ENCODE measurements at regions not wholly inside any gene's neighbourhood (a gene's known extent, or its start where the extent isn't known, plus 50 kb on each side); places are given as distances from the start of the nearest gene placed in this dataset.

DNA sequence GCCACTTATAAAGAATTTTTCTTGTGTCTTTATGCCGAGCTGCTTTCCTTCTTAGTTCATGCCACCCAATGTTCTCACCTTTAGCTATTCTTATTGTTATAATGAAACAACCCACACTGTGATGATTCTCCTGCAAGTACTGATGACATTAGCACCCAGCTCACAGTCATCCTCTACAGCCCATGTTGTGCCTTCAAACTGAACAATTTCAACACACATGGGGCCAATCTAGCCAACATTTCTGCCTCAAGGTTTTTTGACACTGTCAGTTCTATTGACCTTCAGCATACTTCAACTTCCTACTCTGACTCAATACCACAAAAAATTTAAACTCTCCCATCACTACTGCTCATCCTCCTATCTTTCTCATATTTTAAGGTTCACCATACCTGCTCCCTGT lies 752.4 kb downstream of the FGF9 start:
- H3K27me3 ChIP-seq (ENCODE audit: insufficient read depth, low read depth): no peaks in the 10 kb centered on the region
- H3K9me3 ChIP-seq (ENCODE audit: insufficient read depth, low read depth): no peaks in the 10 kb centered on the region
- no peaks in the 10 kb centered on the region for H3K9me2 ChIP-seq (ENCODE audit: insufficient read depth)
- intact Hi-C loops (cut with micrococcal nuclease; ENCODE audit: unreplicated experiment): no loop called here
- ChIA-PET CTCF (no interaction called here), POLR2A (ENCODE audit: unreplicated experiment) (no interaction called here)
- no peaks in the 10 kb centered on the region for H4K20me1 ChIP-seq (ENCODE audit: insufficient read depth)
- no peaks in the 10 kb centered on the region for H3K36me3 ChIP-seq (ENCODE audit: low read depth)
- H3F3A ChIP-seq (ENCODE audit: insufficient read depth, low read depth): no peaks in the 10 kb centered on the region
- TF ChIP-seq EZH2 (IDR thresholded peaks at IDR 0.05; ENCODE audit: low read depth): no peak
- TF ChIP-seq, protein P1, sequence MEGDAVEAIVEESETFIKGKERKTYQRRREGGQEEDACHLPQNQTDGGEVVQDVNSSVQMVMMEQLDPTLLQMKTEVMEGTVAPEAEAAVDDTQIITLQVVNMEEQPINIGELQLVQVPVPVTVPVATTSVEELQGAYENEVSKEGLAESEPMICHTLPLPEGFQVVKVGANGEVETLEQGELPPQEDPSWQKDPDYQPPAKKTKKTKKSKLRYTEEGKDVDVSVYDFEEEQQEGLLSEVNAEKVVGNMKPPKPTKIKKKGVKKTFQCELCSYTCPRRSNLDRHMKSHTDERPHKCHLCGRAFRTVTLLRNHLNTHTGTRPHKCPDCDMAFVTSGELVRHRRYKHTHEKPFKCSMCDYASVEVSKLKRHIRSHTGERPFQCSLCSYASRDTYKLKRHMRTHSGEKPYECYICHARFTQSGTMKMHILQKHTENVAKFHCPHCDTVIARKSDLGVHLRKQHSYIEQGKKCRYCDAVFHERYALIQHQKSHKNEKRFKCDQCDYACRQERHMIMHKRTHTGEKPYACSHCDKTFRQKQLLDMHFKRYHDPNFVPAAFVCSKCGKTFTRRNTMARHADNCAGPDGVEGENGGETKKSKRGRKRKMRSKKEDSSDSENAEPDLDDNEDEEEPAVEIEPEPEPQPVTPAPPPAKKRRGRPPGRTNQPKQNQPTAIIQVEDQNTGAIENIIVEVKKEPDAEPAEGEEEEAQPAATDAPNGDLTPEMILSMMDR (conservative IDR thresholded peaks at IDR 0.05): no peak
- H3K79me2 ChIP-seq (ENCODE audit: low read depth): no peaks in the 10 kb centered on the region
- no peak for DNase-seq
- H3K4me2 ChIP-seq: no peak overlapping the region
- BruUV-seq (replicated peaks): no TSS peak
- H3K4me1 ChIP-seq (replicated peaks; ENCODE audit: insufficient read depth): no peaks in the 10 kb centered on the region
- no peak overlapping the region for H3K27ac ChIP-seq
- H2AFZ ChIP-seq: no peak overlapping the region
- H3K4me3 ChIP-seq: no peak overlapping the region

DNA sequence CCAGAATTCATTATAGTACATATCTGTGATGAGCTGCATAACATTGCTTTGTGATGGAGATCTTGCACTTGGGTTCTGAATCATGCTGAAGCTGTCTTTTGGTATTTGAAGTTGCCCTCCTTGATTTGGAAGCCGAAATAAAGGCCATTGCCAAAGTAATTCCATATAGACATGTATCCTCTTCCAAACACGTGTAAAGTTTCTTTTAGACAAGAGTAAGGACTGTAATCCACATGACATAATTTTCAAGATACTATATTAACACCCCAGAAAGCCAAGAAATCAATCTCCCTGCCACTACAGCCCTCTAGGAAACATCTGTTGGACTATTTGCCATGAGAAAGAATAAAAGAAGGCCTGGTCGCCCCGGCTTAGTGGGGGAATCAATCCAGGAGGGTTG lies 754.2 kb downstream of the FGF9 start:
- Histone ChIP-seq H2AFZ (no peak overlapping the region), H3K79me2 (ENCODE audit: low read depth) (no peaks in the 10 kb centered on the region), H3K4me2 (no peak overlapping the region), H3K9me2 (ENCODE audit: insufficient read depth) (no peaks in the 10 kb centered on the region), H3K4me1 (replicated peaks; ENCODE audit: insufficient read depth) (no peaks in the 10 kb centered on the region), H3F3A (ENCODE audit: insufficient read depth, low read depth) (no peaks in the 10 kb centered on the region), H3K27me3 (ENCODE audit: insufficient read depth, low read depth) (no peaks in the 10 kb centered on the region), H3K36me3 (ENCODE audit: low read depth) (no peaks in the 10 kb centered on the region), H3K9me3 (ENCODE audit: insufficient read depth, low read depth) (no peaks in the 10 kb centered on the region), H3K4me3 (no peak overlapping the region), H3K27ac (no peak overlapping the region), H4K20me1 (ENCODE audit: insufficient read depth) (no peaks in the 10 kb centered on the region)
- CTCF ChIA-PET: no interaction called here
- no TSS peak for BruUV-seq (replicated peaks)
- no peak for TF ChIP-seq EZH2 (IDR thresholded peaks at IDR 0.05; ENCODE audit: low read depth)
- TF ChIP-seq, protein P1 (conservative IDR thresholded peaks at IDR 0.05): no peak
- POLR2A ChIA-PET (ENCODE audit: unreplicated experiment): no interaction called here
- intact Hi-C loops (cut with micrococcal nuclease; ENCODE audit: unreplicated experiment): no loop called here
- DNase-seq: no peak

DNA sequence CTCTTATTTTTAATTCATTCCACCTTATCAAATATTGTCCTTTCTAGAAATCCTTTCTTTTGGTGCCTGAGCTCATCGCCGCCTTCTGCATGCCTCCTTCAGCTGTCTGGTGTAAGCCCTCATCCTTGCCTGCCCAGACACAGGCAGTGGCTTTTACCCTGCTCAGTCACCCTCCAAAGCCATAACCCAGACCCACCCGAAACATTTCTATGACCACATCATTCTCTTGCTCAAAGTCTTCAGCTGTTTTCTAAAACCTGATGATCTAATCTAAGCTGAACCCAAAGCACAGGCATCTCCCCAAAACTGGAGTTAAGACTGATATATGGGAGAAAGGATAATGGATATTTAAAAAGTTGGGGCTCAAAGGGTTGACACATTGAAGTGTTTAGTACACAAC lies 753.7 kb upstream of the SGCG start:
- Histone ChIP-seq H3K4me3 (no peak overlapping the region), H3K9me3 (ENCODE audit: insufficient read depth, low read depth) (no peaks in the 10 kb centered on the region), H3K27me3 (ENCODE audit: insufficient read depth, low read depth) (no peaks in the 10 kb centered on the region), H3K4me1 (replicated peaks; ENCODE audit: insufficient read depth) (no peaks in the 10 kb centered on the region), H3K9me2 (ENCODE audit: insufficient read depth) (no peaks in the 10 kb centered on the region), H2AFZ (no peak overlapping the region), H3K4me2 (no peak overlapping the region), H4K20me1 (ENCODE audit: insufficient read depth) (no peaks in the 10 kb centered on the region), H3K27ac (no peak overlapping the region), H3K36me3 (ENCODE audit: low read depth) (no peaks in the 10 kb centered on the region), H3K79me2 (ENCODE audit: low read depth) (no peaks in the 10 kb centered on the region), H3F3A (ENCODE audit: insufficient read depth, low read depth) (no peaks in the 10 kb centered on the region)
- no TSS peak for BruUV-seq (replicated peaks)
- DNase-seq: no peak
- CTCF ChIA-PET: no interaction called here
- TF ChIP-seq, protein P1 (conservative IDR thresholded peaks at IDR 0.05): no peak
- no peak for TF ChIP-seq EZH2 (IDR thresholded peaks at IDR 0.05; ENCODE audit: low read depth)
- POLR2A ChIA-PET (ENCODE audit: unreplicated experiment): no interaction called here
- intact Hi-C loops (cut with micrococcal nuclease; ENCODE audit: unreplicated experiment): no loop called here
